DMS153 (cell line): ENCODE measurements at regions not wholly inside any gene's neighbourhood (a gene's known extent, or its start where the extent isn't known, plus 50 kb on each side); places are given as distances from the start of the nearest gene placed in this dataset.
"Not testable (repeated sequence)": the region's sequence is repeated elsewhere in the genome, so short reads cannot be mapped to it uniquely, and the experiment has no call there.

Source experiments
- DNase-seq: peaks from one replicate; lab custom pipeline; 2025; lab: John Stamatoyannopoulos, UW

- no peak for DNase-seq
Observed at GRCh38 chr20:23299673-23300050, 50.9 kb upstream of the NXT1 start.

DNA sequence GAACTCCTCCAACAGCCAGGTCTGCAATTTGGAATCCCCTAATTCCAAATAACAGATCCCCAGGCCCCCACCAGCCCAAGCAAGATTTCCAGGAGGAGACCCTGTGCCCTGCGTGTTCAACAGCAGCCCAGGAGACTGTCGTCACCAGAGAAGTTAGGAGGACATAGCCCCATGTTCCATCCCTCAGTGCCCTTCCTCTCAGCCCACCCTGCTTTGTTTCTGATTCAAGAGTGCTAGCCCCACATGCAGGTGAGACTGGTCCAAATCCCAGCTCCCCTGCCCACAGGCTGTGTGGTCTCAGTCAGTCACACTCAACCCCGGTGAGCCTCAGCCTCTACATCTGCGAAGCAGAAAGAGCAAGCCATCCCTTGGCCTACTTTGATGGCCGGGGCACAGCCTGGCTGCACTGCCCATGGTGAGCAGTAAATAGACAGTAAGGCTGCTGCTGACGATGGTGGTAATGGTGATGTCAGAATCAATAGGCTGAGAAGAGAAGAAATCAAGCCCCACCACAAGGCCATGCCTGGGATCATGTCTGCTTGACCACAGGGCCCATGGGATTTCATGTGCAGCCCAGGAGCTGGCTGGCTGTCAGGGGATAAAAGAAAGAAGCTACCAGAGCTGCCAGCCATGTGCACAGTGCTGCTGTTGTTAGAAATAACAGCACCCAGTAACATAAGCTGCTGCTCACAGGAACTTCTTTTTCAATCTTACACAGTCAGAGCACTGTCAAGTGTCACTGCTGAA lies 51.5 kb upstream of the NXT1 start:
- DNase-seq: no peak

- DNase-seq: no peak
Observed at GRCh38 chr20:23298155-23298554, 52.4 kb upstream of the NXT1 start.

DNA sequence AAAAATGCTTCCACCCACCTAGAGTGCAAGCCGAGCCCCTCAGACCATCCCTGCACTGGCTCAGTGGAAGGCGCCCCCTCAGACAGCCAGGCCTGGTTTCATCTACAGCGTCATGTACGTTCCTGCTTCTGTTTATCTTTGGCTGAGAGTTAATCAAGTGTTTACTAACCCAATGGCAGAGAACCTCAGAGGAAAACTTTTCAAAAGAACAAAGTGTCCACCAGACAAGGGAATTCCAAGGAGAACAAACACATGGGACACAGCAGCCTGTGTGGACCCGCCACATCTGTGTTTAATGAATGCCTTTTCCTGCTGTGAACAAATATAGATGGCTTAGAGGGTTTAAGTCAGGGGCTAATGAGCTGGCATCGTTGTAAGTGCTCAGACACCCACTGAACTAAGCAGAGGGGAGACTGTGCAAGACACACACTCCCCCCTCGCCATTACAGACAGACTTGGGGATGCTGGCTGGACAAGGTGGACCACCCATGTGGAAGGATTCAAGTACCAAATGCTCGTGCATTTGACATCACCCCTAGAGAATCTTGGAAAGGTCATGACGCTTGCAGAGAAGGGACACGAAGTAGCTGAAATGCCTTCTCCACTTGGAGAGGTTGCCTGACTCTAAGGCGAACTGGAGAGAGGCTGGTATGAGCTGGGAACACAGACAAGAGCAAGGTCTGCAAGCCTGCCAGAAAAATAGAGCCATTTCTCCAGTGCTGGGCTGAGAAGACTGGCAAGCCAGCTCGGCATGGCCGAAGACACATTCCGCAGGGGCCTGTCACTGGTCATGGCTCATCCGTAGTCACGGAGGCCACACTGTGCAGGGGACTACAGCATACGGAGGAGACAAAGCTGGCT lies 53.5 kb upstream of the NXT1 start:
- no peak for DNase-seq

- no peak for DNase-seq
Observed at GRCh38 chr20:23295934-23296333, 54.7 kb upstream of the NXT1 start.

- DNase-seq: no peak
Observed at GRCh38 chr20:23294671-23295070, 55.9 kb upstream of the NXT1 start.

DNA sequence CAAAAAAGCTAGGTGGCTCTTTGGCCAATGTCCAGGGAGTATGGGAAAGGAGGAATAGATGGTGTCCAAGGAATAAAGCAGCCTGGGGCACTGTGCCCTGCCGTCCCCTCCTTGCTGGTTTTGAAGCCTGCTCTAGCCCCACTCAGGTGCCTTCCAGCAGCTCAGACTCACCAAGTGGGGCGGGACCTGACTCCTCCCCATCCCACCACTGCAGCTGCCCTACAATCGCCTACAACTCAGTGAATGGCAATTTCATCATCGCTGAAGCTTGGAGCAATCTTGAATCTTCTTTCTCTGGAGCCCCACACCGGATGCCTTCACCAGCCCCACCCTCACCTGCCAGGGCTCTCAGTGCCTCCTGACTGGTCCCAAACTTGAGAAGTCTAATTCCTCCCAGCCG lies 56.4 kb upstream of the NXT1 start:
- no peak for DNase-seq

GRCh38 chr20:23293689-23294088 lies 56.9 kb upstream of the NXT1 start:
- no peak for DNase-seq

GRCh38 chr20:23292311-23292710 lies 58.3 kb upstream of the NXT1 start:
- DNase-seq: not testable (repeated sequence)

GRCh38 chr20:23291575-23292240 lies 58.9 kb upstream of the NXT1 start:
- DNase-seq: no peak

DNA sequence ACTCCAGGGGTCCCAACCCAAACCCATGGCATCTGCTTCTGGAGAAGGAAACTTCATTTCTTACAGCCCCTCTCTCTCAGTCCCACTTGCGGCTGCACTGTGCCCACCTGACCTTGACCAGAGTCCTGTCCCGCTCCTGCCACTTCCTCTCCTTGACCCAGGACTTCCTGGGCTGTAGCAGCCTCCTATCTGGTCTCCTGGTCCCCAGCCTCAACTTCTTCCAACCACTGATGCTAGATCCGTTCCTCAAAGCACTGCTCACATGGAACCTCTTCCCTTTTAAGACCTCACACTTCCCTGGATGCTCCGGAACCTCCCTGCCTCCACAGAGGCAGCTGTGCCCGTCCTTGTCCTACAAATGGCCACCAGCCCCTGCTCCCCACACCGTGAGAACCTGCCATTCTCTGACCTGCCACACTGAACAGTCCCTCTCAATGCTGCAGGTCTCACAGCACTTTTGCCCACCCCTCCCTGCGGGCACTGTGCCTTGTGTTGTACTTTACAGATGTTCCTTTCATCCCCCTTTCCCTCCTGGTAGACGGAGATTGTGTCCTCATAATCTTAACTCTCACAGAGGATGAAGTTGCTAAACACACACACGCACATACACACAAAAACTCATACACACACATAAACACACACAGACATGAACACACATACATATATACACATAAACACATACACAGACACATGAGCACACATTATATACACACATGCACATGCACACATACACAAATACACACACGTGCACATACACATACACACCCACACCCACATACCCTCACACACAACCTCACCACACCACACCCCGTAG lies 59.6 kb upstream of the NXT1 start:
- DNase-seq: no peak

- no peak for DNase-seq
Observed at GRCh38 chr20:23289724-23290395, 60.7 kb upstream of the NXT1 start.

DNA sequence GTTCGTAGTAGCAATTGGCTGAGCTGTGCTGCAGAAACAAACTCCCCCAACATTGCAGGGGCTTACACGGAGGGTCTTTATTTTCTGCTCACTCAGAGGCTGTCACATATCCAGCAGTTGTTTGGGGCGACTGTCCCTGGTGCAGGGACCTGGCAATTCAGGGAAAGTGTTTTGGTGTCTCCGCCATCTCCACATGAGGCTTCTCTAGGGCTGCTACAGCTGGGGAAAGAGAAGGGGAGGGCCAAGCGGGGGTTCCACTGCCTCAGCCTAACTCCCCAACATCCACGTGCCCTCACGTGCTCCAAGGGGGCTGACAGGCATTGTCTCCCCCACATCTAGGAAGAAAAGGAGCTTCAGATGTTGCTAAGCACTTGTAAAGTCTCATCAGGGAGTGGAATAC lies 61.3 kb upstream of the NXT1 start:
- no peak for DNase-seq

DNA sequence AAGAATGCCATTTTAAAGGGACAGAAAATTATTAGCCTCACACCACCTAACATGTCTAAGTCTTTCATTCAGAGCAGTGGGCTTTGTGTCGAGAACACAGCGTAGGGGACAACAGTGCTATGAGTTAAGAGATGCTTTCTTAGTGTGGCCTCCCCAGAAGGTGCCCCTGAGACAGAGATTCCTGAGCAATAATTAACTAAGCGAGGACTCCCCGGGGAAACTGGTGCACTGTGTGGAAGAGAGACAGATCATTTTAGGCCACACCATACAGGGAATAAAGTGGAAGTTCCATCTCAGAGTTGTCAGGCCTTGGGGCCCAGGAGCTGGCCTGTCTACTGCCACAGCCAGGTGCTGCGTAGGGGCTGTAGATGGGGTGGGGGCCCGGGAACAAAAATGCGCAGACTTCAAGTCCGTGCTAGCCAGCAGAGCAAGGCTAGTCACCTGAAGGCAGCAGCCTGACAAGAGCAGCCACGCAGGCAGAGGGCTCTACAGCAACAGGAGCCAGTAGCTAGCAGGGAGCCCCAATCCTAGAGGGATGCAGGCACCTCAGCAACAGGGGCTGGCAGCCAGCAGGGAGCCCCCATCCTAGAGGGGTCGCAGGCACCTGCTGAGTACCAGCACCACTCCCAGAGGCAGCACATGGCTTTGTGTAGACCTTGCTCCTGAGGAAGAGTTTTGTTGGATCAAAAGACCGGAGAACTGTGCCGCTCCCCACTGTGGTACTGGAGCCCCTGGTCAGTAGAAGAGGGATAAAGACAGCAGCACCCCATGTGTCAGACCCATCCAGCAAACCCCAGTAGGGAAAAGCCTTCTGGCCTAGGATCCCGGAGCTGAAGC lies 63.0 kb upstream of the NXT1 start:
- no peak for DNase-seq

GRCh38 chr20:23286346-23286745 lies 64.2 kb upstream of the NXT1 start:
- DNase-seq: no peak

DNA sequence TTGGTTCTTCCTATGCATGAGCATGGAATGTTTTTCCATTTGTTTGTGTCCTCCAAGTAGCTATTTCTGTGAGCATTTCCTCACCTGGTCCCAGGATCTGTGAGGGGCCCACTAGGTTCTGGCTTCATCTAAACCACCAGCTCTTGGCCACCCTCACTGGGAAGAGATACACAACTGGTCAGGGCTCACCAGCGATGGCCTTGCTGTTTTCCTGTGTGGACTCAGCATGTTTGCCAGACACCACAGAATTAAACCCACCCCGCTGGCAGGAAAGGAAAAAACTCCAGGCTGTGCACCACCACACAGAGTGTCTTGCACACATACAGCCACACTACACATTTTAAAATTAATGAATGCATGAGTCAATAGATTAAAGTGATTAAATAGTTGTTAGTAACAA lies 65.1 kb upstream of the NXT1 start:
- DNase-seq: no peak

- DNase-seq: no peak
Observed at GRCh38 chr20:23284009-23284408, 66.6 kb upstream of the NXT1 start.

GRCh38 chr20:23283096-23283850 lies 67.3 kb upstream of the NXT1 start:
- DNase-seq: no peak

- no peak for DNase-seq
Observed at GRCh38 chr20:23282546-23282945, 68.0 kb upstream of the NXT1 start.

GRCh38 chr20:23282111-23282510 lies 68.5 kb upstream of the NXT1 start:
- no peak for DNase-seq
